Left ventricle myocardium superior (tissue), 1 donor: ENCODE measurements at regions not wholly inside any gene's neighbourhood (a gene's known extent, or its start where the extent isn't known, plus 50 kb on each side); places are given as distances from the start of the nearest gene placed in this dataset.
"Not testable (repeated sequence)": the region's sequence is repeated elsewhere in the genome, so short reads cannot be mapped to it uniquely, and the experiment has no call there.

Source experiments
- ATAC-seq: fragments of 200-7000 bp; cut with Tn5 transposase; one replicate; pipeline ENCODE4 v1.9.1; 2020; ENCODE audit warnings: mild to moderate bottlenecking, moderate library complexity
- DNase-seq: peaks from one replicate; pipeline ENCODE4 v3.0.0-alpha.2; 2020
- intact Hi-C: fragments of 100-400 bp; cut with micrococcal nuclease; formaldehyde crosslinking; loops from one replicate; pipeline ENCODE4 v1.11.0; 2022
- donor health status: DM: no; HTN: yes; CAD: no; lungs with severe emphysema.

- ATAC-seq, intact Hi-C loops: not testable (repeated sequence)
- peak; percentile 10 for DNase-seq
These were observed 1219.1 kb upstream of the TPTE start for GRCh38 chr21:9302246-9302645.
